Karpas-422 (cell line): ENCODE measurements at regions not wholly inside any gene's neighbourhood (a gene's known extent, or its start where the extent isn't known, plus 50 kb on each side); places are given as distances from the start of the nearest gene placed in this dataset.
"Not testable (repeated sequence)": the region's sequence is repeated elsewhere in the genome, so short reads cannot be mapped to it uniquely, and the experiment has no call there.

Experiments
- DNase-seq: peaks from one replicate; pipeline ENCODE4 v3.0.0-alpha.2; 2015
- H2AFZ ChIP-seq: fragments of 200-600 bp; sonication (generic); 2 replicates; pipeline ENCODE4 v1.6.1; 2014; ENCODE audit warnings: antibody characterized with exemption, low read length, mixed read lengths
- H3K27ac ChIP-seq: fragments of 200-600 bp; sonication (generic); 2 replicates; pipeline ENCODE4 v1.5.1; 2014; ENCODE audit warnings: mild to moderate bottlenecking, low read length, moderate library complexity
- H3K27me3 ChIP-seq: fragments of 200-600 bp; sonication (generic); 2 replicates; pipeline ENCODE4 v1.6.1; 2014; ENCODE audit warnings: low read length, mixed read lengths
- H3K36me3 ChIP-seq: fragments of 200-600 bp; sonication (generic); 2 replicates; pipeline ENCODE4 v1.6.1; 2014; ENCODE audit warnings: low read length, mixed read lengths; ENCODE audit not compliant: insufficient read depth
- H3K4me1 ChIP-seq: fragments of 200-600 bp; sonication (generic); 2 replicates; pipeline ENCODE4 v1.6.1; 2014; ENCODE audit warnings: mild to moderate bottlenecking, low read length, mixed read lengths
- H3K4me2 ChIP-seq: fragments of 200-600 bp; sonication (generic); 2 replicates; pipeline ENCODE4 v1.6.1; 2014; ENCODE audit warnings: low read length, low read depth, mild to moderate bottlenecking; ENCODE audit not compliant: poor library complexity, severe bottlenecking
- H3K4me3 ChIP-seq: fragments of 200-600 bp; sonication (generic); 2 replicates; pipeline ENCODE4 v1.5.1; 2014; ENCODE audit warnings: mild to moderate bottlenecking, antibody characterized with exemption, low read length, mixed read lengths
- H3K79me2 ChIP-seq: fragments of 200-600 bp; sonication (generic); 2 replicates; pipeline ENCODE4 v1.6.1; 2014; ENCODE audit warnings: mild to moderate bottlenecking, low read length, mixed read lengths
- H3K9ac ChIP-seq: fragments of 200-600 bp; sonication (generic); 2 replicates; pipeline ENCODE4 v1.6.0; 2014; ENCODE audit warnings: low read length
- H3K9me2 ChIP-seq: fragments of 200-600 bp; sonication (generic), shearing (Covaris generic); replicated peaks from 2 replicates; pipeline ENCODE4 v1.6.0; 2014; ENCODE audit warnings: mild to moderate bottlenecking, low read length, moderate library complexity; ENCODE audit not compliant: insufficient read depth
- H3K9me3 ChIP-seq: fragments of 300-700, 200-600 bp; sonication (generic); 2 replicates; pipeline ENCODE4 v1.6.1; 2014; ENCODE audit warnings: low read length, mixed read lengths
- H4K20me1 ChIP-seq: fragments of 200-600 bp; sonication (generic); 2 replicates; pipeline ENCODE4 v1.6.1; 2014; ENCODE audit warnings: mild to moderate bottlenecking, antibody characterized with exemption, low read length, low read depth; ENCODE audit not compliant: insufficient read depth

DNA sequence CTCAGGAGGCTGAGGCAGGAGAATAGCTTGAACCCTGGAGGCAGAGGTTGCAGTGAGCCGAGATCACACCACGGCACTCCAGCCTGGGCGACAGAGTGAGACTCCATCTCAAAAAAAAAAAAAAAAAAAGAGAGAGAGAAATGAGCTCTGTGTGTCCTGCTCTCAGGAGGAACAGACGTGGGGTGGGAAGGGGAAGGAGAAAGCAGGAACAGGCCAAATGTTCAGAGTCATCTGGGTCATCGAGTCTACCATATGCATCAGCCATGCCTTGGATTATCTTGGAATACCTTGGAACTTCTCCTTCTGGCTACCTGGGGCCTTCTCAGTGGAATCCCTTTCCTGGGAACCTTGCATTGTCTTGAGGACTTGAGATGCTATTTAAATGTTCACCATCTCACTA lies 51.7 kb upstream of the ZFHX3 start:
- not testable (repeated sequence) for H4K20me1 ChIP-seq, H3K27me3 ChIP-seq, H3K4me1 ChIP-seq, H3K36me3 ChIP-seq, DNase-seq, H2AFZ ChIP-seq, H3K9me3 ChIP-seq, H3K9me2 ChIP-seq, H3K9ac ChIP-seq, H3K27ac ChIP-seq, H3K79me2 ChIP-seq, H3K4me2 ChIP-seq, H3K4me3 ChIP-seq
